Keratinocyte (primary cell): ENCODE measurements at regions not wholly inside any gene's neighbourhood (a gene's known extent, or its start where the extent isn't known, plus 50 kb on each side); places are given as distances from the start of the nearest gene placed in this dataset.

Experiments
- DNase-seq: peaks from one replicate; pipeline ENCODE4 v3.0.0-alpha.2; 2011; ENCODE audit warnings: low read depth, missing footprints, low spot score
- FAIRE-seq: peaks from 2 replicates; lab custom pipeline; 2011; peaks lifted over from hg19 to GRCh38; lab: Jason Lieb, UNC
- H2AFZ ChIP-seq: 2 replicates; pipeline ENCODE4 v1.6.0; 2012; ENCODE audit warnings: low read length, control low read depth, inconsistent platforms; ENCODE audit not compliant: control insufficient read depth
- H3K27ac ChIP-seq: 2 replicates; pipeline ENCODE4 v1.5.1; 2011; ENCODE audit warnings: low read length; ENCODE audit not compliant: control insufficient read depth, insufficient read depth
- H3K27me3 ChIP-seq: 3 replicates; pipeline ENCODE4 v1.6.0; 2011; ENCODE audit warnings: low read length; ENCODE audit not compliant: control insufficient read depth, insufficient read depth; ENCODE audit errors: extremely low read depth
- H3K36me3 ChIP-seq, 2 experiments: 2 replicates in 1 of 2; 3 replicates in 1 of 2; pipeline ENCODE4 v1.5.1; 2011; ENCODE audit warnings: low read length in 2 of 2, mild to moderate bottlenecking in 1 of 2; ENCODE audit not compliant: control insufficient read depth in 2 of 2, insufficient read depth in 2 of 2; ENCODE audit errors: extremely low read depth in 1 of 2
- H3K4me1 ChIP-seq: 3 replicates; pipeline ENCODE4 v1.5.1; 2011; ENCODE audit warnings: low read length; ENCODE audit not compliant: control insufficient read depth, insufficient read depth; ENCODE audit errors: extremely low read depth
- H3K4me2 ChIP-seq: 3 replicates; pipeline ENCODE4 v1.6.0; 2011; ENCODE audit warnings: low read depth, low read length; ENCODE audit not compliant: control insufficient read depth, insufficient read depth; ENCODE audit errors: extremely low read depth
- H3K4me3 ChIP-seq, 3 experiments: fragments of 200-600 bp in 1 of 3; sonication (generic) in 1 of 3; 2 replicates in 2 of 3; 3 replicates in 1 of 3; pipeline ENCODE4 v1.5.1; 2011 to 2016; ENCODE audit warnings: low read length in 3 of 3, mild to moderate bottlenecking in 3 of 3, control low read depth in 2 of 3, inconsistent platforms in 1 of 3, low read depth in 1 of 3, mixed read lengths in 1 of 3, mixed run types in 1 of 3, moderate library complexity in 1 of 3; ENCODE audit not compliant: control insufficient read depth in 2 of 3, insufficient read depth in 2 of 3; ENCODE audit errors: extremely low read depth in 1 of 3
- H3K79me2 ChIP-seq: 2 replicates; pipeline ENCODE4 v1.6.0; 2012; ENCODE audit warnings: low read length; ENCODE audit not compliant: control insufficient read depth, insufficient read depth
- H3K9ac ChIP-seq: 3 replicates; pipeline ENCODE4 v1.6.0; 2011; ENCODE audit warnings: low read length; ENCODE audit not compliant: control insufficient read depth, insufficient read depth; ENCODE audit errors: extremely low read depth
- H3K9me1 ChIP-seq: 3 replicates; pipeline ENCODE4 v1.6.0; 2011; ENCODE audit warnings: low read length; ENCODE audit not compliant: control insufficient read depth, insufficient read depth; ENCODE audit errors: extremely low read depth
- H3K9me3 ChIP-seq: 2 replicates; pipeline ENCODE4 v1.5.1; 2012; ENCODE audit warnings: low read depth, low read length; ENCODE audit not compliant: control insufficient read depth
- H4K20me1 ChIP-seq: 3 replicates; pipeline ENCODE4 v1.6.0; 2011; ENCODE audit warnings: low read length; ENCODE audit not compliant: control insufficient read depth, insufficient read depth; ENCODE audit errors: extremely low read depth
- EZH2 ChIP-seq: IDR thresholded peaks from one replicate; pipeline ENCODE4 v1.6.1; 2012; ENCODE audit warnings: inconsistent platforms, mild to moderate bottlenecking, low read length, moderate library complexity
- dilution Hi-C: fragments of 300-500 bp; cut with MboI; formaldehyde crosslinking; loops from one replicate; pipeline ENCODE4 v1.7.0; 2020; ENCODE audit warnings: low sequenced_read_pairs; ENCODE audit not compliant: extremely low pct_ligation_motif_present
- TF ChIP-seq, protein P1 (sequence below), 3 experiments: IDR thresholded peaks in 1 of 3; conservative IDR thresholded peaks in 1 of 3; optimal IDR thresholded peaks in 1 of 3; 2 replicates in 2 of 3; 3 replicates in 1 of 3; pipeline versions ENCODE3 to v1.5.1; 2011; ENCODE audit warnings: low read length in 3 of 3, mild to moderate bottlenecking in 3 of 3, moderate library complexity in 2 of 3, control low read depth in 1 of 3, inconsistent platforms in 1 of 3; ENCODE audit not compliant: insufficient read depth in 2 of 3; ENCODE audit errors: extremely low read depth in 1 of 3

DNA sequence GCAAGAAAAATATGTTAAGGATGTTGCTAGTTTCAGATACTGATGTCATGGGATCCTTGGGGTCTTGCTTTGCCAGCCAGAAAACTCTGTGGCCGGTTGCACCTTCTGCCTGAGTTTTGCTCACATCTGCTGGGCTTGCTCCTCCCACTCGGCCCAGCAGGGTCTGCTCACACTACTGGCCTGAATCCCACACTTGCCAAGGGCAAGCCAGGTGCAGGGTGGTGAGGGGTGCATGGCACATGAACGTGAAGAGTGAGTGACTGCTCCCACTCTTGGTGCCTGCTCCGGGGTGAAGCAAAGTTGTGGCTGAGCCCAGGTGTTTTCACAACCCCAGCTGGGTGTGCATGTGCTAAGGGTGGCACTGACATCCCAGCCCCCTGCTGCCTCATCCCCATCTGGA lies 83.1 kb upstream of the STARD4 start:
- Histone ChIP-seq H3K79me2 (no peaks in the 10 kb centered on the region), H3K36me3 (no peaks in the 10 kb centered on the region), H3K9me3 (no peaks in the 10 kb centered on the region), H4K20me1 (no peaks in the 10 kb centered on the region), H3K4me3 (no peak overlapping the region), H3K27me3 (no peaks in the 10 kb centered on the region), H3K4me2 (no peak overlapping the region), H3K9me1 (no peaks in the 10 kb centered on the region), H3K27ac (no peak overlapping the region), H3K9ac (no peak overlapping the region), H3K4me1 (no peaks in the 10 kb centered on the region), H2AFZ (no peak overlapping the region)
- dilution Hi-C loops: no loop called here
- no peak for TF ChIP-seq EZH2
- TF ChIP-seq, protein P1, sequence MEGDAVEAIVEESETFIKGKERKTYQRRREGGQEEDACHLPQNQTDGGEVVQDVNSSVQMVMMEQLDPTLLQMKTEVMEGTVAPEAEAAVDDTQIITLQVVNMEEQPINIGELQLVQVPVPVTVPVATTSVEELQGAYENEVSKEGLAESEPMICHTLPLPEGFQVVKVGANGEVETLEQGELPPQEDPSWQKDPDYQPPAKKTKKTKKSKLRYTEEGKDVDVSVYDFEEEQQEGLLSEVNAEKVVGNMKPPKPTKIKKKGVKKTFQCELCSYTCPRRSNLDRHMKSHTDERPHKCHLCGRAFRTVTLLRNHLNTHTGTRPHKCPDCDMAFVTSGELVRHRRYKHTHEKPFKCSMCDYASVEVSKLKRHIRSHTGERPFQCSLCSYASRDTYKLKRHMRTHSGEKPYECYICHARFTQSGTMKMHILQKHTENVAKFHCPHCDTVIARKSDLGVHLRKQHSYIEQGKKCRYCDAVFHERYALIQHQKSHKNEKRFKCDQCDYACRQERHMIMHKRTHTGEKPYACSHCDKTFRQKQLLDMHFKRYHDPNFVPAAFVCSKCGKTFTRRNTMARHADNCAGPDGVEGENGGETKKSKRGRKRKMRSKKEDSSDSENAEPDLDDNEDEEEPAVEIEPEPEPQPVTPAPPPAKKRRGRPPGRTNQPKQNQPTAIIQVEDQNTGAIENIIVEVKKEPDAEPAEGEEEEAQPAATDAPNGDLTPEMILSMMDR (optimal IDR thresholded peaks at IDR 0.05 in 1 of 3, IDR thresholded peaks at IDR 0.05 in 1 of 3, conservative IDR thresholded peaks at IDR 0.05 in 1 of 3; ENCODE audit: extremely low read depth in 1 of 3, insufficient read depth in 2 of 3, low read length in 3 of 3): no peak
- DNase-seq: no peak
- FAIRE-seq: no peak

DNA sequence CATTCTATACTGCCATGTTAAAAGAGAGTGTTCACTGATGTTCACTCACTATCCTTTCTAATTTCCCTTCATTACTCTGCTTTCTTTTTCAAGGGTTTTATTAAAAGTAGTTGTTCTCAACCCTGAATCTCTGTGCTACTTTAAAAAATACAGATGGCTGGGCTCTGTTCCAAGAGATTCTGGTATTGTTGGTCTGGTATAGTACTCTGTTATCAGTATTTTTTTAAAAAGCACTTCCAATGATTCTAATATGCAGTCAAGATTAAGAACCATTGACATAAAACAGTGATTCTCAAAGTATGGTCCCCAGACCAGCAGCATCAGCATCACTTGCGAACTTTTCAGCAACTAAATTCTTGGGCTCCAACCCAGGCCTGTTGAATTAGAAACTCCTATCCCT lies 77.0 kb upstream of the STARD4 start:
- FAIRE-seq (no peak), DNase-seq (no peak)
- no peak overlapping the region for H3K4me2 ChIP-seq
- no peaks in the 10 kb centered on the region for H3K27me3 ChIP-seq
- no peak overlapping the region for H3K27ac ChIP-seq
- H3K9me3 ChIP-seq: no peaks in the 10 kb centered on the region
- TF ChIP-seq EZH2: no peak
- TF ChIP-seq, protein P1 (optimal IDR thresholded peaks at IDR 0.05 in 1 of 3, IDR thresholded peaks at IDR 0.05 in 1 of 3, conservative IDR thresholded peaks at IDR 0.05 in 1 of 3; ENCODE audit: extremely low read depth in 1 of 3, insufficient read depth in 2 of 3, low read length in 3 of 3): no peak
- H4K20me1 ChIP-seq: no peaks in the 10 kb centered on the region
- H3K4me3 ChIP-seq: no peak overlapping the region
- no peaks in the 10 kb centered on the region for H3K79me2 ChIP-seq
- H2AFZ ChIP-seq: no peak overlapping the region
- no peaks in the 10 kb centered on the region for H3K36me3 ChIP-seq
- H3K4me1 ChIP-seq: no peaks in the 10 kb centered on the region
- no peaks in the 10 kb centered on the region for H3K9me1 ChIP-seq
- H3K9ac ChIP-seq: no peak overlapping the region
- dilution Hi-C loops: no loop called here
